Right cardiac atrium (tissue), 5 donors: ENCODE measurements at regions not wholly inside any gene's neighbourhood (a gene's known extent, or its start where the extent isn't known, plus 50 kb on each side); places are given as distances from the start of the nearest gene placed in this dataset.
"Not testable (repeated sequence)": the region's sequence is repeated elsewhere in the genome, so short reads cannot be mapped to it uniquely, and the experiment has no call there.

Experiments used
- ATAC-seq, 2 donors: fragments of 200-7000 bp; cut with Tn5 transposase; one replicate each; pipeline versions ENCODE4 v1.8.0 to v1.9.1; 2020; ENCODE audit warnings: moderate library complexity in 2 of 2, mild to moderate bottlenecking in 1 of 2
- DNase-seq, 3 donors: peaks; one replicate each; pipeline ENCODE4 v3.0.0-alpha.2; 2020
- H3K27ac ChIP-seq: one replicate; pipeline ENCODE4 v1.5.1; 2013; ENCODE audit warnings: mild to moderate bottlenecking, low read length, control low read depth, moderate library complexity
- H3K27me3 ChIP-seq: one replicate; pipeline ENCODE4 v1.6.1; 2013; ENCODE audit not compliant: control insufficient read depth, insufficient read depth
- H3K4me1 ChIP-seq: one replicate; pipeline ENCODE4 v1.6.1; 2013; ENCODE audit warnings: low read length; ENCODE audit not compliant: control insufficient read depth, insufficient read depth
- H3K4me3 ChIP-seq: one replicate; pipeline ENCODE4 v1.5.1; 2013; ENCODE audit warnings: low read length, control low read depth
- H3K9me3 ChIP-seq: one replicate; pipeline ENCODE4 v1.6.1; 2013; ENCODE audit warnings: low read length; ENCODE audit not compliant: control insufficient read depth
- WGBS: extraction: QIAGEN DNeasy Blood & Tissue Kit; methylation state at CpG from one replicate; pipeline ENCODE4 v1.1.7; 2013; 5-methylcytosine and 5-hydroxymethylcytosine counted together
- intact Hi-C, 4 donors: fragments of 100-400 bp; cut with DNase I; formaldehyde crosslinking; loops; one replicate each; pipeline versions ENCODE4 v1.11.0 to v1.14.0; 2022 to 2023
- donor health status: healthy with polysubstance abuse.
- donor health status: DM: no; HTN: yes; CAD: no.
- donor health status: DM: no; HTN: no; CAD: no.
- donor health status: DM: no; HTN: yes; CAD: no; lungs with severe emphysema.
- donor health status: DM: yes; HTN: yes; CAD: no.

- Histone ChIP-seq H3K27ac (no peak overlapping the region), H3K4me1 (no peaks in the 10 kb centered on the region), H3K4me3 (no peak overlapping the region), H3K9me3 (no peaks in the 10 kb centered on the region), H3K27me3 (no peaks in the 10 kb centered on the region)
- WGBS: 76% methylated on average over 3 of the region's 3 CpGs
- DNase-seq (no peak), ATAC-seq (no peak)
- intact Hi-C loops: no loop called here
Measured at GRCh38 chr3:137820366-137820765, 56.3 kb downstream of the SOX14 start.

DNA sequence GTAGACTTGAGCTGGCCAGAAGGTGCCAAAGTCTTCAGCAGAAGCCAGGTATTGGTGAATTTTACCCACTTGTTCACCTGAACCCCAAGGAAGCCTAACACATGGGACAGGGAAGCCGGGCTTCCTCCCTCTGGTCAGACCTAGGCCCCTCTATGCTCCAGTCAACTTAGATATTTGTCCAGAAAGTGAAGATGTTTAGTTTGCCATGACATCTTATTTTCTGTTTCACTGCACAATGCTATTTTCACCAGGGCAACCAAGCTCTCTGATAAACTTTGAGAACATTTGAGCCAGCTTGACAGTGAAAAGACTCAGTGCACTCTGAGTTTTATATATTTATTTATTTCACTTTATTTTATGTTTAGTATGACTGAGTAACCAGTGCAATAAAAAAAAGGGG, 71.0 kb downstream of the SOX14 start:
- Histone ChIP-seq H3K27me3 (no peaks in the 10 kb centered on the region), H3K4me3 (no peak overlapping the region), H3K9me3 (peaks cover 2% of the 10 kb centered on the region), H3K27ac (no peak overlapping the region), H3K4me1 (no peaks in the 10 kb centered on the region)
- ATAC-seq (no peak), DNase-seq (no peak)
- WGBS: 87% methylated on average over 1 of the region's 1 CpG
- intact Hi-C loops: no loop called here

DNA sequence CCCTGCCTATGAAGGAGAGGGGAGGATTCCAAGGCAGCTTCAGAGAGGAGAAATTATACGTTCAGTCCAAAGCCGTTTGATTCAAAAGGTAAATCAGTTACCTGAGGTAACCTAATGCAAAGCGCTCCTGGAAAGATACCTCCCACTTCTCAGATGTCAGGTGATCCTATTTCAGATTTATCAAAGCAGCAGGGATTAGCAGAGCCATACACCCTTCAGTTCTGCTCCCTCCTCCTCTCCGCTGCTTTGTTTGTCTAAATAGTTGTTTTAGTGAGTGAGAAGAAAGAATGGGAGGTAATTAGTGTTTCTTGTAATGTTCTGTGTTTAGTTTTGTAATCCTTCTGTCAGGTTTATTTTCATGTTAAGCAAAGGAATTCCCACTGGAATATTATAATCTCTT, 81.1 kb downstream of the SOX14 start:
- no peak for DNase-seq
- WGBS: 45% methylated on average over 4 of the region's 4 CpGs
- intact Hi-C loops: no loop called here
- Histone ChIP-seq H3K4me1 (no peaks in the 10 kb centered on the region), H3K27me3 (no peaks in the 10 kb centered on the region), H3K4me3 (no peak overlapping the region), H3K27ac (no peak overlapping the region), H3K9me3 (no peaks in the 10 kb centered on the region)
- ATAC-seq: no peak

DNA sequence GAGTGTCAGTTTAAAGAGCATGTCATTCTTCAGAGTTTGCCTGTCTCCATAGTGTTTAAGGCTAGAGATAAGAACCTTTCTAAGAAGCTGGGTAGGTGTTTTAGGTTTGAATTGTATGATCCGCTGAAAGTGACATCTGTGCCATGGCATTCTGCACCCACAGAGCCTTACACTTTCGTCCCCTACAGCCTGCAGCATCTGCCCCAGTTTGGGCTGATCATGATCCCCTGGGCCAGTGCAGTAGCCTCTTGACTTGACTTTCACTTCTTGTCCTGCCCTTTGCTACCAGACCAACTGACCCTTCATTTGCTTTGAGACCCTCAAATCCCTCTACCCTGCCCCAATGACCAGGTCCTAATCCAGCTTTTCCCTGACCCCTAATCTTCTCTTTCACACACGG, 81.6 kb downstream of the SOX14 start:
- 48% methylated on average over 3 of the region's 3 CpGs for WGBS
- H3K4me3 ChIP-seq: no peak overlapping the region
- intact Hi-C loops: no loop called here
- no peak for ATAC-seq
- no peaks in the 10 kb centered on the region for H3K27me3 ChIP-seq
- peaks cover 2% of the 10 kb centered on the region for H3K9me3 ChIP-seq
- no peak overlapping the region for H3K27ac ChIP-seq
- H3K4me1 ChIP-seq: no peaks in the 10 kb centered on the region
- DNase-seq: no peak

GRCh38 chr3:137852391-137852830, 88.3 kb downstream of the SOX14 start:
- H3K4me3 ChIP-seq: no peak overlapping the region
- intact Hi-C loops: no loop called here
- no peaks in the 10 kb centered on the region for H3K4me1 ChIP-seq
- no peak for ATAC-seq
- peaks cover 2% of the 10 kb centered on the region for H3K9me3 ChIP-seq
- 69% methylated on average over 13 of the region's 13 CpGs for WGBS
- H3K27me3 ChIP-seq: no peaks in the 10 kb centered on the region
- no peak overlapping the region for H3K27ac ChIP-seq
- DNase-seq: no peak

DNA sequence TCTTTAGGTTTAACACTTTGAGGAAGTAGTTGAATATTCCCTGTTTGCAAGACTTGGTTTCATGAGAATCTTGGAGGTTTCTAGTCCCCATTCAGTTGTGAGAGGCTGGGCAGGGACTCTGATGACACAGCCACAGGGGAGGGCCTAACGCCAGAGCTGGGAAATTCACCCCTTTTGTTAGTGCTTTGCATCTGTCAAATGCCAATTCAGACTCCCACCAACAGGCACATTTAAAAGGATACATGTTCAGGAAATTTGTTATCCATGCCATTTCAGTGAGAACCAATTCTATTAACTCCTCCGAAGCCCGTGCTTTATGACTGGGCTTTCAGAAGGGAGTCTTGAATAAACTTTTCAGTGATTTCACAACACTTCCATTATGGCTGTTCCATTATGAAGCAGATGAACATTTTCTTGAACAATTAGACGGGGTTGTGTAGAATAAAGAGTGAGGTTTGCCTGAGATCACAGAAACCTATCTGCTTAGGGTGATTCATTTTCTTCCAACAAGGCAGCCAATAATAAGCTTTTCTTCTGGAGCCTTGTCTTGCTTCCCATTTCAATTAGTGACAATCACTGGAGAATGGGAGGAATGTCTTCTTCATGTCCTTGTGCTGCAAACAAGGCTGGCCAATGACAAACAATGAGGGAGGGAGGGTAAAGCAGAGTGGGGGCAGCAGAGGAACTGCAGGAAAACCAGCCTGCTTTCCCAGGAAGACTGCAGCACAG, 90.6 kb downstream of the SOX14 start:
- peaks cover 2% of the 10 kb centered on the region for H3K9me3 ChIP-seq
- H3K4me3 ChIP-seq: no peak overlapping the region
- intact Hi-C loops: no loop called here
- ATAC-seq (no peak), DNase-seq (no peak)
- H3K27me3 ChIP-seq: no peaks in the 10 kb centered on the region
- H3K27ac ChIP-seq: no peak overlapping the region
- H3K4me1 ChIP-seq: no peaks in the 10 kb centered on the region
- WGBS: 58% methylated on average over 4 of the region's 4 CpGs

DNA sequence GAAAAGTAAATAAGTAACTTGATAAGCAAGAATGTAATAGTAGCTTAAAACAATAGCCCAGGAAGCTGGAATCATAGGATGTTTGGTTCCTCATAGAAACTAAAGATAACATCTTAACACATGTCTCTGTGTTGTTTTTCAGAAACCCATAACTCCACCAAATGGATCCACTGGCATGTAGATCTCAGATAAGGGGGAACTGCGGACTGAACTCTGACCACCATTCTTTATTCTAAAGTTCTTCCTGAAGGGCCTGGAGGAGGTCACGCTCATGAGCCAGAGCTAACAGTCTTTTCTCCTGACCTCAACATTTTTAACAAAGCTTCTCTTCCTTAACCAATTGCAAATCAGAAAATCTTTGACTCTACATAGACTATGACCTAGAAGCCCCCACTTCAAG, 101.9 kb downstream of the SOX14 start:
- Histone ChIP-seq H3K4me3 (no peak overlapping the region), H3K27ac (no peak overlapping the region), H3K27me3 (no peaks in the 10 kb centered on the region), H3K4me1 (no peaks in the 10 kb centered on the region), H3K9me3 (no peaks in the 10 kb centered on the region)
- DNase-seq: no peak
- no peak for ATAC-seq
- intact Hi-C loops: no loop called here
- 54% methylated on average over 2 of the region's 2 CpGs for WGBS

GRCh38 chr3:137866933-137867332, 102.8 kb downstream of the SOX14 start:
- no peak overlapping the region for H3K27ac ChIP-seq
- no peaks in the 10 kb centered on the region for H3K4me1 ChIP-seq
- no peaks in the 10 kb centered on the region for H3K27me3 ChIP-seq
- DNase-seq (no peak), ATAC-seq (no peak)
- 84% methylated on average over 4 of the region's 4 CpGs for WGBS
- intact Hi-C loops: no loop called here
- no peaks in the 10 kb centered on the region for H3K9me3 ChIP-seq
- H3K4me3 ChIP-seq: no peak overlapping the region

DNA sequence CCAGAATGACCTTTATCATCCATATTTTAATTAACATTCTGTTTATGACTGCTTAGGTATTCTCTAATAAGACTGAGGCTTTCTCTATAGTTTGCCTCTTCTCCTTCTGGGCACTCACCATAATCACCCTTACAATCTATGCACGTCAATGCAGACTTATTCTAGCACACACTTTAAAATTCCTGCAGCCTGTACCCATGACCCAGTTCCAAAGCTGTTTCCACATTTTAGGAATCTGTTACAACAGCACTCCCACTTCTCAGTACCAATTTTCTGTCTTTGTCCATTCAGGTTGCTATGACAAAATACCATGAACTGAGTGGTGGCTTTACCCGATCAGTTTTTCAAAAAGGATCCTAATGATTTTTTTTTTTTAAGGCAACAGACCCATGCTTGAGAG, 103.5 kb downstream of the SOX14 start:
- 87% methylated on average over 2 of the region's 2 CpGs for WGBS
- intact Hi-C loops: no loop called here

GRCh38 chr3:137869022-137869421, 104.9 kb downstream of the SOX14 start:
- DNase-seq (no peak), ATAC-seq (no peak)
- no peaks in the 10 kb centered on the region for H3K9me3 ChIP-seq
- H3K27ac ChIP-seq: no peak overlapping the region
- WGBS: 79% methylated on average over 5 of the region's 5 CpGs
- no peaks in the 10 kb centered on the region for H3K4me1 ChIP-seq
- intact Hi-C loops: no loop called here
- H3K4me3 ChIP-seq: no peak overlapping the region
- H3K27me3 ChIP-seq: no peaks in the 10 kb centered on the region

More for the DNA sequence above, 103.5 kb downstream of the SOX14 start:
- Histone ChIP-seq H3K4me1 (no peaks in the 10 kb centered on the region), H3K4me3 (no peak overlapping the region), H3K9me3 (no peaks in the 10 kb centered on the region), H3K27me3 (no peaks in the 10 kb centered on the region), H3K27ac (no peak overlapping the region)
- ATAC-seq (no peak), DNase-seq (no peak)

DNA sequence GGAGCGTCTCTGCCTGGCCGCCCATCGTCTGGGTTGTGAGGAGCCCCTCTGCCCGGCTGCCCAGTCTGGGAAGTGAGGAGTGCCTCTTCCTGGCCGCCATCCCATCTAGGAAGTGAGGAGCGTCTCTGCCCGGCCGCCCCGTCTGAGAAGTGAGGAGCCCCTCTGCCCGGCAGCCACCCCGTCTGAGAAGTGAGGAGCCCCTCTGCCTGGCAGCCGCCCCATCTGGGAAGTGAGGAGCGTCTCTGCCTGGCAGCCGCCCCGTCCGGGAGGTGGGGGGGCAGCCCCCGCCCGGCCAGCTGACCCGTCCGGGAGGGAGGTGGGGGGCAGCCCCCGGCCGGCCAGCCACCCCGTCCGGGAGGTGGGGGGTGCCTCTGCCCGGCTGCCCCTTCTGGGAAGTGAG, 108.5 kb downstream of the SOX14 start:
- H3K9me3 ChIP-seq, intact Hi-C loops, H3K4me3 ChIP-seq, ATAC-seq, H3K4me1 ChIP-seq, H3K27ac ChIP-seq, H3K27me3 ChIP-seq, DNase-seq: not testable (repeated sequence)
- 93% methylated on average over 25 of the region's 25 CpGs for whole genome bisulfite sequencing

GRCh38 chr3:137896842-137897241, 113.1 kb upstream of the CLDN18 start:
- H3K27me3 ChIP-seq, H3K9me3 ChIP-seq, H3K27ac ChIP-seq, DNase-seq, intact Hi-C loops, H3K4me3 ChIP-seq, ATAC-seq, H3K4me1 ChIP-seq: not testable (repeated sequence)
- 73% methylated on average over 6 of the region's 6 CpGs for WGBS
